ENCODE measurements at regions not wholly inside any gene's neighbourhood (a gene's known extent, or its start where the extent isn't known, plus 50 kb on each side); places are given as distances from the start of the nearest gene placed in this dataset.

DNA sequence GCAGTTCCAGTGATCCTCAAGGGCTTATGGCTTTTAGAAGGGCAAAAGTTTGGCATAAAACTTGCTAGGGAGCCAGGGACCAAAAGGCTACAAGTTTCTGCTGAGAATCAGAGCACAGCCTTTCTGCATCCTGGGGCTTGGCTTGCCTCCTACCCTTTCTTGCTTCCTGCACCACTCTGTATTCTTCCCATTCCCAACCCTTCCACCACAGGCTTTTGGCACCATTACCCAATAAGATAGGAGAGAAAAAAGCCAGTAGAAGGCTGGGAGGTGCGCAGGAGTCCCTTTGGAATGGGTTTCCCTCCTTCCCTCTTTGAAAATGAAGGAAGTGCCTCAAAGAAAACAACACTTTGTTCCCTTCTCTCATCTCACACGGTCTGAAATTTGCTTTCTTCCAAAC is 268.6 kb downstream of the PDCD6IP start:
- TF ChIP-seq, protein P1, sequence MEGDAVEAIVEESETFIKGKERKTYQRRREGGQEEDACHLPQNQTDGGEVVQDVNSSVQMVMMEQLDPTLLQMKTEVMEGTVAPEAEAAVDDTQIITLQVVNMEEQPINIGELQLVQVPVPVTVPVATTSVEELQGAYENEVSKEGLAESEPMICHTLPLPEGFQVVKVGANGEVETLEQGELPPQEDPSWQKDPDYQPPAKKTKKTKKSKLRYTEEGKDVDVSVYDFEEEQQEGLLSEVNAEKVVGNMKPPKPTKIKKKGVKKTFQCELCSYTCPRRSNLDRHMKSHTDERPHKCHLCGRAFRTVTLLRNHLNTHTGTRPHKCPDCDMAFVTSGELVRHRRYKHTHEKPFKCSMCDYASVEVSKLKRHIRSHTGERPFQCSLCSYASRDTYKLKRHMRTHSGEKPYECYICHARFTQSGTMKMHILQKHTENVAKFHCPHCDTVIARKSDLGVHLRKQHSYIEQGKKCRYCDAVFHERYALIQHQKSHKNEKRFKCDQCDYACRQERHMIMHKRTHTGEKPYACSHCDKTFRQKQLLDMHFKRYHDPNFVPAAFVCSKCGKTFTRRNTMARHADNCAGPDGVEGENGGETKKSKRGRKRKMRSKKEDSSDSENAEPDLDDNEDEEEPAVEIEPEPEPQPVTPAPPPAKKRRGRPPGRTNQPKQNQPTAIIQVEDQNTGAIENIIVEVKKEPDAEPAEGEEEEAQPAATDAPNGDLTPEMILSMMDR (optimal IDR thresholded peaks at IDR 0.05 in 1 of 3, IDR thresholded peaks at IDR 0.05 in 1 of 3, conservative IDR thresholded peaks at IDR 0.05 in 1 of 3; ENCODE audit: extremely low read depth in 1 of 3, insufficient read depth in 2 of 3, low read length in 3 of 3), result no peak
- no peak for TF ChIP-seq EZH2 (IDR thresholded peaks at IDR 0.05; ENCODE audit: low read length)

Measured in keratinocyte (primary cell).